ENCODE measurements at regions not wholly inside any gene's neighbourhood (a gene's known extent, or its start where the extent isn't known, plus 50 kb on each side); places are given as distances from the start of the nearest gene placed in this dataset.

DNA sequence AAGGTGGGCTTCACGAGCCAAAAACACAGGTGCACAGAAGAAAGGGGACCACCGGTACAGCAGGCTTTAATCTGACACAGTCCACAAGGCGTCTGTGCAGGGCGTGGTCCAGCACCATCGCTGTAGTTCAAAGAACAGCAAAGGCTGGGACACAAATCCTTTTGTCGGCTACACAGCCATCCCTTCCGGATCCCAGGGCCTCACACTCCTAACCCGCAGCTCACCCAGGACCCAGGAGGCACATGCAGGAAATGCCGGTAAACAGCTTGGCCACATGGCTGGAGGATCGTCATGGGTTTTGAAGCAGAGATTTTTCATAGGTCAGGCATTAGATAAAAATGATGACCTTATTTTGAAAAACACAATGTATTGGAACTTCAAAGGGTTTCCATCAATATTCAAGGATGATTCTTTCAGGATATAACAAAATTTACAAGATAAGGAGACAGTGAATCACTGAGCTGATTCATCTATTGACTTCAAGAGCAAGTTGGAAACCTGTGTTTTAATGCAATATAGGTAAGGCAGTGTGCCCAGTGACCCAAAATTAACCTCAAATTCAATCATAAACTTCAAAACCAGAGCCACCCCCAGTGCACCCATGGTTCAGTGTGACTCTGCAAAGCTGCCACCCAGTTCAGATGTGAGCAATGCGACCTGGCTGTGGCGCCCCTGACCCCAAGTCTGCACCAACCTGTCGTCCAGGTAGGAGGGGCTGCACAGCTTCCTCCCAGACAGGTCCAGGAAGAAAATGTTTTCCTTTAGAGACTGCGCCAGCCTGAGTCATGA, 74.4 kb downstream of the TMEM18 start:
- Histone ChIP-seq H3K27ac (ENCODE audit: low read depth) (no peak overlapping the region), H3K4me1 (ENCODE audit: insufficient read depth) (no peaks in the 10 kb centered on the region), H3K4me3 (ENCODE audit: low read depth, low read length) (no peak overlapping the region), H3K36me3 (ENCODE audit: insufficient read depth) (no peaks in the 10 kb centered on the region)
- DNase-seq (ENCODE audit: extremely low spot score): no peak
- WGBS: 80% methylated on average over 14 of the region's 14 CpGs

DNA sequence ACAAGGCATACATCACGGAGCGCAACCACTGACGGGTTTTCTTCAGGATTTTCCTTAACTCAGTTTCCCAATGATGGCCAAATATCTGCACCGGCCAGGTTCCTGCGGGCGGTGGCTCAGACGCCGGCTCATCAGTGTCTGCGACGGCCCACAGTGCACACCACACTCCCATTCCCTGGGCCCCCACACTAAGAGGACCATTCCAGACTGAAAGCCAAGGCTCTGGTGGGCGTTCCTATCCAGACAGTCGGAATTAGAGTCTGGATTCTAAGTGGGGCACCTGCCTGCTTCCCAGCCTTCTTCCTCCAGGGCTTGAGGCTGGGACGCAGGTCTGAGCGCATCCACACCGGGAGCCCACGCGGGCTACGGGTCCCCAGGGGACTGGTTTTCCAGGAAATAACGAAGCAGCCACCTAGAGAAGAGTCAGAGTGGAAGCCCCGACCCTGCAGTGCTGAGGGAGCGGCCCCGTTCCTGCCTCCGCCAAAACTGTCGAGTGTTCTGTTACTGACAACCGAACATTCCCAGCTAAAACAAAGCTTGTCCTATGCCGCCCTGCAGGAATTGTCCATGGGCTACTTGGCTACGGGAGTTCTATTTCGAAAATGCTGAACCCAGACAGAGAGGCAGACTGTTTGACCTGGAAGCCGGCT, 75.3 kb downstream of the TMEM18 start:
- no peaks in the 10 kb centered on the region for H3K4me1 ChIP-seq (ENCODE audit: insufficient read depth)
- 88% methylated on average over 29 of the region's 29 CpGs for WGBS
- H3K27ac ChIP-seq (ENCODE audit: low read depth): no peak overlapping the region
- no peak for DNase-seq (ENCODE audit: extremely low spot score)
- H3K36me3 ChIP-seq (ENCODE audit: insufficient read depth): no peaks in the 10 kb centered on the region
- no peak overlapping the region for H3K4me3 ChIP-seq (ENCODE audit: low read depth, low read length)

DNA sequence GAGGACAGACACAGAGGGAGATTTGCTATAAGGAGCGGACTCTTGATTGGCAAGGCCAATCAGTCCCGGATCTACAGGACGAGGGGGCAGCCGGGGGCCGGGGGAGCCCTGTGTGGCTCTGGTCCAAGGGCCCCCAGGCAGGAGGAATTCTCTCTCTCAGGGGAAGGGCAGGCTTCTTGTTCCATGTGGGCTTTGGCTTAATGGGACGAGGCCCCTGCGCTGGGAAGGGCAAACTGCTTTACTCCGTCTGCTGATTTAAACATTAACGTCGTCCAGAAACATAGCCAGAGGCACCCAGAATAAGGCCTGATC, 75.9 kb downstream of the TMEM18 start:
- WGBS: 82% methylated on average over 10 of the region's 10 CpGs
- H3K36me3 ChIP-seq (ENCODE audit: insufficient read depth): no peaks in the 10 kb centered on the region
- no peaks in the 10 kb centered on the region for H3K4me1 ChIP-seq (ENCODE audit: insufficient read depth)
- H3K27ac ChIP-seq (ENCODE audit: low read depth): no peak overlapping the region
- no peak overlapping the region for H3K4me3 ChIP-seq (ENCODE audit: low read depth, low read length)
- DNase-seq (ENCODE audit: extremely low spot score): no peak

DNA sequence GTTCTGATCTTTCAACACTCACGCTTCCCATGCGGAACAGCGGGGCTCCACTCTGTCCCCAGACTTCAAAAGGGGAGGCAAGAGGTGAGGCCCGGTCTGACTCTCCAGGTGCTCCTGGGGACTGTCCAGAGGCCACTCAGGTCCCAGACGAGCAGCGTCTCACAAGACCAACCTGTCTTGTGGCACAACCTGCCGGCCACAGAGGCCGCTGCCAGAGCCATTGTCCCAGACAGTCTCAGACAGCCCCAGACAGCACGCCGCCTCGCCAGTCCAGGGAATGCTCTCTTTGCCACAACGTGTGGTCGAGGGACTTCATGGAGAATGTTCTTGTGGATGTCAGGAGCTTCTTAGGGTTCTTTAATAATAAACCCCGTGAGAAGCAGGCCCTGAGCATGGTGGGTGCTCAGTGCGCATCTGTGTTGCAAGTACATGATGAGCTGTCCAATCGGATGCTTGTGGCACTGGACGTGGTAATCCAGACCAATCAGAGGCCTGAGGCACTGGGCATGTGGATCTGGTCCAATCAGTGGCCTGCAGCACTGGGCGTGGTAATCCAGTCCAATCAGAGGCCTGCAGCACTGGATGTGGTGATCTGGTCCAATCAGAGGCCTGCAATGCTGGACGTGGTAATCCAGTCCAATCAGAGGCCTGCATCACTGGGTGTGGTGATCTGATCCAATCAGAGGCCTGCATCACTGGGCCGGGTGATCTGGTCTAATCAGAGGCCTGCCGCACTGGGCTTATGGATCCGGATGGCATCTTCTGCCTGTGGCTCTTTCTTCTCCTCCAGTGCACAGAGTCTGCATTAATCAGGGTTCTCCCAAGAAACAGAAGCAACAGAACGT, 76.4 kb downstream of the TMEM18 start:
- 82% methylated on average over 23 of the region's 23 CpGs for WGBS
- H3K27ac ChIP-seq (ENCODE audit: low read depth): no peak overlapping the region
- DNase-seq (ENCODE audit: extremely low spot score): no peak
- no peaks in the 10 kb centered on the region for H3K36me3 ChIP-seq (ENCODE audit: insufficient read depth)
- no peak overlapping the region for H3K4me3 ChIP-seq (ENCODE audit: low read depth, low read length)
- no peaks in the 10 kb centered on the region for H3K4me1 ChIP-seq (ENCODE audit: insufficient read depth)

DNA sequence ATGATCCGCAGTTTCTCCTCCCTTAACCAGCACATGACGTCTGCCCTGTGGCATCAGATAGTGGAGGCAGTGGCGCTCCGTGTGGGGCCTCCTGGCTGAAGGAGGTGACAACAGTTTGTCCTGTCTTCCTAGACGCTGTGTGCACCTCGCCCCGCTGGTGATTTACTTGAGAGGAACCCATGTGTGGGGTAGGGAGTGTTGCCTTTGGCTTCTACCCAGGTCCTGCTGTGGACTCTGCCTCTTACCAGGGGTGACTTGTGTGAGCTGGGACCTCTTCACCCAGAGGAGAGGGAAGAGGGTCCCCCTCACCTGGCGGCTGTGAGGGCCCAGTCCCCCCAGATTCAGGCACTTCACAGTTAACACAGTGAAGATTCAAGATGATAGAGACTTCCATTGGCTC, 77.6 kb downstream of the TMEM18 start:
- DNase-seq (ENCODE audit: extremely low spot score): no peak
- no peak overlapping the region for H3K27ac ChIP-seq (ENCODE audit: low read depth)
- H3K4me3 ChIP-seq (ENCODE audit: low read depth, low read length): no peak overlapping the region
- H3K4me1 ChIP-seq (ENCODE audit: insufficient read depth): no peaks in the 10 kb centered on the region
- 85% methylated on average over 8 of the region's 8 CpGs for WGBS
- no peaks in the 10 kb centered on the region for H3K36me3 ChIP-seq (ENCODE audit: insufficient read depth)

DNA sequence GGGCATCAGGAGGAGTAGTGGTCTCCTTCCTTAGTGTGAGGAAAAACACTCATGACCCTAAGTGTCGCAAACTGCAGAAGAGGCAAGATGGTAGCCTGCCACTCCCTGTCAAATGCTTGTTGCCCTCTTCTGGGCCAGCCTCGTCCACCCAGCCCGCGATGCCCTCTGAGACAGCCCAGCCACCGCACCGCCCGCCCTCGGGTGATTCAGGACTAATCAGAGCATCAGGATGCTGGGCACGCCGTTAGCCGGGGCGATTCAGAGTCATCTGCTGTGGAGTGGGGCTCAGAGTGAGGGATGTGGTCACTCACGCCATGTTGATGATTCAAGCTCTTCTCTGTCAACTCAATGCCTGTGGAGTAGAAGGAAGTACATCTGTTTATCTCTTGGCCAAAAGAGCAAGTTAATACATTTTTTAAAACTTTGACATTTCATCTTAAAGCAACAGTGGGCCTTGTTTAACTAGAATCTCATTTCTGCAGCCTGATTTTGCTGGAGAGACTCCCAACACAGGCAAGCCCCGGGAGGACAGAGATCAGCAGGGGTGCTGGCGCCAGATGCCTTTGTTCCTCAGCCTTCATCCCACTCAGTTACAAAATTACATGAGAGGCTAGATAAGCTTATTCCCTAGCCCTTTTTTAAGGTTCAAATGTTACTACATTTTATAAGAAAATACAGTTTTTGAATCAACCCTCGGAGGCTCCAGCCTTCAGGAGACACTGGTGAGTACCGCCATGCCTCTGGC, 79.0 kb downstream of the TMEM18 start:
- Histone ChIP-seq H3K4me1 (ENCODE audit: insufficient read depth) (no peaks in the 10 kb centered on the region), H3K36me3 (ENCODE audit: insufficient read depth) (no peaks in the 10 kb centered on the region), H3K4me3 (ENCODE audit: low read depth, low read length) (no peak overlapping the region), H3K27ac (ENCODE audit: low read depth) (no peak overlapping the region)
- no peak for DNase-seq (ENCODE audit: extremely low spot score)
- WGBS: 85% methylated on average over 17 of the region's 17 CpGs

DNA sequence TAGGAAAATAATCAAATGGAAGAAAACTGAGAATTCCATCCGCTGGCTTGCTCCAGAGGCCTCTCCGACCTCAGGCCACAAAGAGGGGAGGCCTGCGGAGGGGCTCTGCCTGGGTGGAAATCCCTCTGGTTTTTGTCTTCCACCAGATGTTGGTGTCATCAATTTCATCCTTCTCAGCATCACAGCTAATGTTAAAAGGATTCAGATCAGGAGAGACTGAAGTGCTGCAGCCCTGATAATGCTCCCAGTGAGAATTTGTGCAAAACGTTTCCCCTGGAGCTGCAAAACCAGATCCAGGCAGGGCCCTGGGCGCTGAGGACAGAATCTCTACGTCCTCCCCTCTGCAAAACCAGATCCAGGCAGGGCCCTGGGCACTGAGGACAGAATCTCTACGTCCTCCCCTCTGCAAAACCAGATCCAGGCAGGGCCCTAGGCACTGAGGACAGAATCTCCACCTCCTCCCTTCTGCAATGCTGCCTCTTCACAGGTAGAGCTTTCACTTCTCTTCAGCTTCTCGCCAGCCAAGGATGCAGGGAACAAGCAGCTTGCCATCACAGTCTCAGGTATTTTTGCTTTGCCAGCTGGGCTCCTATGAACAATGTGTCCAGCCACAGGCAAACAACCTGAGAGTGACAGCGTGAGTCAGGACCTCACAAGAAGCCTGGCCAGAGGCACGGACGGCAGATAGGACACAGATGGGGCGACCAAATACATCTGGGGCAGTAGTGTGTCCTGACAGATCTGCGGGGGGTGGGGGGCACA, 81.2 kb downstream of the TMEM18 start:
- Histone ChIP-seq H3K27ac (ENCODE audit: low read depth) (no peak overlapping the region), H3K4me3 (ENCODE audit: low read depth, low read length) (no peak overlapping the region), H3K36me3 (ENCODE audit: insufficient read depth) (no peaks in the 10 kb centered on the region), H3K4me1 (ENCODE audit: insufficient read depth) (no peaks in the 10 kb centered on the region)
- no peak for DNase-seq (ENCODE audit: extremely low spot score)
- 52% methylated on average over 13 of the region's 13 CpGs for WGBS

DNA sequence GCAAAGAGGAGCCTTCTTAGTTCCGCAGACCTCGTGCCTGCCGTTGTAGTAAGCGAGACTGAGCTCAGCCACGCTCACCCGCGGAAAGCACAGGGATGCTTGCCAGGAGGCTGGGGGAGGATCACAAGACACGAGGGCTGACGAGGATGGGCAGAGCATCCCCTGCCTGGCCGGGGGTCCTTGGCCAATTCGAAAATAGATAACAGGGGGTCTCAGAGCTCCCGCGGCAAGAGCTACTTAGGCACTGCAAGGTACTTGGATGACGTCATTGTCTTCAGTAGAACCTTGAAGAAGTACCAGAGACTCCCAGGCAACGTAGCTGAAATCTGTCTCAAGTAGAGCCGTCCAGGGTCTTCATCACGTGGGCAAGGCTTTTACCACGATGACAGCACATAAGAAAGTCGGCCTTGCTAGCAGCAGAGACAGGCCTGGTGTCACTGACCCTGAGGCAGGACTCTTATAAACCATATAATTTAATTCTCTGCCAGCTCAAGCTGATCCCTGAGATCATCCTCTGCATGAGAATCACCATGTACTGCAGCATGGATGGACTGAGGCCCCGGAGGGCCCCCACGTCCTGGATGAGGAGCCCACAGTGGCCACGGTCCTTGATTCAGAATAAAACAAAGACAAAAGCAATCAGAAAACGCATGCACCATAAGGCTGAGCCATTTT, 81.9 kb downstream of the TMEM18 start:
- Histone ChIP-seq H3K4me1 (ENCODE audit: insufficient read depth) (no peaks in the 10 kb centered on the region), H3K27ac (ENCODE audit: low read depth) (no peak overlapping the region), H3K4me3 (ENCODE audit: low read depth, low read length) (no peak overlapping the region), H3K36me3 (ENCODE audit: insufficient read depth) (no peaks in the 10 kb centered on the region)
- DNase-seq (ENCODE audit: extremely low spot score): no peak
- 80% methylated on average over 23 of the region's 23 CpGs for WGBS

DNA sequence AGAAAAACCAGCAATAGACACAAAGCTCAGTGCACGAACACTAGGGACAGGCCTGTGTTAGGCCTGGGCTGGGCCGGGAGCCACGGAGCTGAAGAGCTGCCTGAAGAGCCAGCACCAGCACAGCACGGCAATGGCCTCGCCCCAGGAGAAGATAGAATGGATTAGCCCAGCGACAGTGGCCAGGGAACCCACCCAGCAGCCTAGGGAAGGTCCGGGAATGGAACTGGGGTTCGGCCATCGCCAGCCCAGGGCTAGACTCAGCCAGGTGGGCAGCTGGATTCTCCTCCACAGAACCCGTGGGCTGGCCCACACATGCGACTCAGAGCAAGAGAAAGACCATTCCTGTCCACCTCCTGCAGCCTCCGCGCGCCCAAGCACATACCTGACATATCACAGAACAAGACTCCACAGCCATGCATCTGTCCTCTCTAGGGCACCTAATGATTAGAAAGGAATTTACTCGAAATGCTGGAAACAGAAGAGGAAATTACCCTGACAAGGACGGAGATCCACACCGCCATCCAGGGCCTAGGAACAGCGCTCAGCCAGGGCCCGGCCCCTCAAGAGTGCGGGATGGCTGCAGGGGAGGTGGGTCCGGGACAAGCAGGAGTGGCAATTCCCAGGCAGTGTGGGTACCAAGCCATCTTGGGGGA, 82.8 kb downstream of the TMEM18 start:
- no peak overlapping the region for H3K27ac ChIP-seq (ENCODE audit: low read depth)
- no peaks in the 10 kb centered on the region for H3K4me1 ChIP-seq (ENCODE audit: insufficient read depth)
- 92% methylated on average over 21 of the region's 21 CpGs for WGBS
- H3K4me3 ChIP-seq (ENCODE audit: low read depth, low read length): no peak overlapping the region
- H3K36me3 ChIP-seq (ENCODE audit: insufficient read depth): no peaks in the 10 kb centered on the region
- no peak for DNase-seq (ENCODE audit: extremely low spot score)

DNA sequence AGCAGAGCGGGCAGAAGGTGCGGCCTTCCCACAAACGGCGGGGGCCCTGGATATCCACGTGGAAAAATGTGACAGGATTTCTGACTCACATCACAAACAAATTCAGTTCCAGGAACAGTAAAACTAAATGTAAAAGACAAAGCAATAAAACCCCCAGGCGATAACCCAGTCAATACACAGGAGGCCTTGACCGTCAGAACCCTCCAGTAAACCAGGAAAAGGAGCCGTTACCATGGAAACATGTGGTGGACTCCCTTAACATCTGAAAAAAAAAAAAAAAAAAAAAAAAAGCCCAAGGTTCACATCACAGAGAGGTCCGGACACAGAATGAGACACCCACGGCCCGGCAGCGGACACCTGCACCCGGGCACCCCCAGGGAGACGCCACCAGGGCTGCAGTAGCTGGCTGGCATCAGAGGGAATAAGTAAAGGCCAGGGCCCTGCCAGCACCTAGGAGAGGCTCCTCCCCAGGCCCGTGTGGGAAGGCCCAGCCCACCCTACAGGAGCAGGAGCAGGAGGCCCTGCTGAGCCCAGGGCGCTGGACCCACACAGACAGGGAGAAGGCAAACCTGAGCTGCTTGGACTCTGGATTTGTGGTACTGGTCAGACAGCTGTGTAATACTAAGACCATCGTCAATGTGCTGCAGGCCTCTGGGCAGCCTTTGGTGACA, 83.7 kb downstream of the TMEM18 start:
- WGBS: 84% methylated on average over 17 of the region's 17 CpGs
- Histone ChIP-seq H3K4me3 (ENCODE audit: low read depth, low read length) (no peak overlapping the region), H3K4me1 (ENCODE audit: insufficient read depth) (no peaks in the 10 kb centered on the region), H3K36me3 (ENCODE audit: insufficient read depth) (no peaks in the 10 kb centered on the region), H3K27ac (ENCODE audit: low read depth) (no peak overlapping the region)
- no peak for DNase-seq (ENCODE audit: extremely low spot score)

DNA sequence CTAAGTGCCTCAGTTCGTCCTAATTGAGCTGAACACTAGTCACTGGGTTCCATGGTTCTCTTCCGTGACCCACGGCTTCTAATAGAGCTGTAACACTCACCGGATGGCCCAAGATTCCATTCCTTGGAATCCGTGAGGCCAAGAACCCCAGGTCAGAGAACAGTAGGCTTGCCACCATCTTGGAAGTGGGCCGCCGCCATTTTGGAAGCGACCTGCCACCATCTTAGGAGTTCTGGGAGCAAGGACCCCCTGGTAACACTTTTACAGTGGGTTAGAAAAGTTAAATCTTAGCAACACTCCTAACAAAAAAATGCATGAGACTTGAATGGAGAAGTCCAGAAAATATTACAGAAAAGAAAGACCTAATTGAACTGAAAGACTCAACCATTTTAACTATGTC, 84.5 kb downstream of the TMEM18 start:
- Histone ChIP-seq H3K27ac (ENCODE audit: low read depth) (no peak overlapping the region), H3K36me3 (ENCODE audit: insufficient read depth) (no peaks in the 10 kb centered on the region), H3K4me3 (ENCODE audit: low read depth, low read length) (no peak overlapping the region), H3K4me1 (ENCODE audit: insufficient read depth) (no peaks in the 10 kb centered on the region)
- no peak for DNase-seq (ENCODE audit: extremely low spot score)
- 94% methylated on average over 8 of the region's 8 CpGs for WGBS
